HFFc6 (cell line): ENCODE measurements at regions not wholly inside any gene's neighbourhood (a gene's known extent, or its start where the extent isn't known, plus 50 kb on each side); places are given as distances from the start of the nearest gene placed in this dataset.

Source experiments
- DNase-seq: peaks from one replicate; pipeline ENCODE4 v3.0.0-alpha.2; 2018
- H3K27ac Mint-ChIP-seq: 2 replicates; pipeline ENCODE4 v1.8.0; 2020; ENCODE audit warnings: mild to moderate bottlenecking, mixed read lengths
- H3K27me3 Mint-ChIP-seq: 2 replicates; pipeline ENCODE4 v1.8.0; 2021; ENCODE audit warnings: mild to moderate bottlenecking, moderate library complexity, mixed read lengths; ENCODE audit not compliant: insufficient read depth
- H3K36me3 Mint-ChIP-seq: 2 replicates; pipeline ENCODE4 v1.8.0; 2021; ENCODE audit warnings: low read depth, mixed read lengths
- H3K4me1 Mint-ChIP-seq: 2 replicates; pipeline ENCODE4 v1.8.0; 2020; ENCODE audit warnings: low read depth, mixed read lengths
- H3K4me3 Mint-ChIP-seq: 2 replicates; pipeline ENCODE4 v1.8.0; 2020; ENCODE audit warnings: mild to moderate bottlenecking, moderate library complexity, mixed read lengths
- H3K9me3 Mint-ChIP-seq: 2 replicates; pipeline ENCODE4 v1.8.0; 2020; ENCODE audit warnings: mild to moderate bottlenecking, mixed read lengths
- CTCF ChIP-seq: fragments of 200-600 bp; sonication (generic); IDR thresholded peaks from 2 replicates; pipeline ENCODE4 v1.5.0; 2021; ENCODE audit warnings: antibody characterized with exemption, mild to moderate bottlenecking

DNA sequence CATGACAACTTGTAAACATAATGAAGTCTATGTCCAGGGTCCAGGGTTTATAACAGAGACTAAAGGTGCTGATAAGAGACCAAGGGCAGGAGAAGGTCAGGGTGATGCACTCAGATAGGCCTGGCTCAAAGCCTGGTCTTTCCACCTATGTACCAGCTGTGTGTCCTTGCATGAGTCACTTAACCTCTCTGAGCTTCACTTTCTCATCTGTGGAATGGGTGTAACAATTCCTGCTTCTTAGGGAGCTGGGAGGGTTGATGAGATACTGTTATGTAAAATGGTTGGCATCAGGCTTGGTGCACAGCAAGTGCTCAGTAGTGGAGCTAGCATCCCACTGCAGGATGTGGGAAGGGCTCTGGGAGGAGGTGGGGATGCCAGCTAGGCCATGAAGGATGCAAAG, 143.7 kb upstream of the CSF3R start:
- Mint-ChIP-seq H3K4me1 (no peaks in the 10 kb centered on the region), H3K27me3 (peaks cover 13% of the 10 kb centered on the region), H3K9me3 (no peaks in the 10 kb centered on the region), H3K36me3 (no peaks in the 10 kb centered on the region), H3K27ac (no peak overlapping the region), H3K4me3 (no peak overlapping the region)
- no peak for DNase-seq
- no peak for TF ChIP-seq CTCF

DNA sequence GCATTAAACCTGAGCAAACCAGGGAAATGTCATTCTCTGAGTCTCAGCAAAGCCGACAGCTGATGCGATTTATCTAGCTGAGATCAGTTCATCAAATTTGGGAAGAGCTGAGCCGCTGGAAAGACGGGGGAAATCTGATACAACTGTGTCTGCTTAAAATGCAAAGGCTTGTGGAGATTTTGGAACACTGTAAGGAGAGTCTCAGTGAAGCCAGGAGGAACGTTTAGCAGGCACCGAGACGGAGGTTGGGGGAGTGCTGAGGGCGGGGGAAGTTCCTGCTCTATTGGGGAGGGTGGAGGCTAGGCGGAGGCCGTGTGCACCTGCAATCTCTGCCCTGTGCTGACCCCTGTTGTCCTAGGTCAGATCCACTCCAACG, 143.2 kb upstream of the CSF3R start:
- H3K36me3 Mint-ChIP-seq: no peaks in the 10 kb centered on the region
- no peak for DNase-seq
- no peak overlapping the region for H3K4me3 Mint-ChIP-seq
- peaks cover 11% of the 10 kb centered on the region for H3K27me3 Mint-ChIP-seq
- no peak for TF ChIP-seq CTCF
- no peak overlapping the region for H3K27ac Mint-ChIP-seq
- no peaks in the 10 kb centered on the region for H3K4me1 Mint-ChIP-seq
- no peaks in the 10 kb centered on the region for H3K9me3 Mint-ChIP-seq

GRCh38 chr1:36625253-36625934, 142.7 kb upstream of the CSF3R start:
- DNase-seq: no peak
- Mint-ChIP-seq H3K27me3 (peaks cover 11% of the 10 kb centered on the region), H3K9me3 (no peaks in the 10 kb centered on the region), H3K4me1 (no peaks in the 10 kb centered on the region), H3K36me3 (no peaks in the 10 kb centered on the region), H3K4me3 (no peak overlapping the region), H3K27ac (no peak overlapping the region)
- TF ChIP-seq CTCF: no peak

- Mint-ChIP-seq H3K9me3 (no peaks in the 10 kb centered on the region), H3K4me1 (no peaks in the 10 kb centered on the region), H3K27me3 (peaks cover 11% of the 10 kb centered on the region), H3K4me3 (no peak overlapping the region), H3K36me3 (no peaks in the 10 kb centered on the region), H3K27ac (no peak overlapping the region)
- DNase-seq: no peak
- TF ChIP-seq CTCF: no peak
Observed at GRCh38 chr1:36624466-36624865, 141.8 kb upstream of the CSF3R start.

DNA sequence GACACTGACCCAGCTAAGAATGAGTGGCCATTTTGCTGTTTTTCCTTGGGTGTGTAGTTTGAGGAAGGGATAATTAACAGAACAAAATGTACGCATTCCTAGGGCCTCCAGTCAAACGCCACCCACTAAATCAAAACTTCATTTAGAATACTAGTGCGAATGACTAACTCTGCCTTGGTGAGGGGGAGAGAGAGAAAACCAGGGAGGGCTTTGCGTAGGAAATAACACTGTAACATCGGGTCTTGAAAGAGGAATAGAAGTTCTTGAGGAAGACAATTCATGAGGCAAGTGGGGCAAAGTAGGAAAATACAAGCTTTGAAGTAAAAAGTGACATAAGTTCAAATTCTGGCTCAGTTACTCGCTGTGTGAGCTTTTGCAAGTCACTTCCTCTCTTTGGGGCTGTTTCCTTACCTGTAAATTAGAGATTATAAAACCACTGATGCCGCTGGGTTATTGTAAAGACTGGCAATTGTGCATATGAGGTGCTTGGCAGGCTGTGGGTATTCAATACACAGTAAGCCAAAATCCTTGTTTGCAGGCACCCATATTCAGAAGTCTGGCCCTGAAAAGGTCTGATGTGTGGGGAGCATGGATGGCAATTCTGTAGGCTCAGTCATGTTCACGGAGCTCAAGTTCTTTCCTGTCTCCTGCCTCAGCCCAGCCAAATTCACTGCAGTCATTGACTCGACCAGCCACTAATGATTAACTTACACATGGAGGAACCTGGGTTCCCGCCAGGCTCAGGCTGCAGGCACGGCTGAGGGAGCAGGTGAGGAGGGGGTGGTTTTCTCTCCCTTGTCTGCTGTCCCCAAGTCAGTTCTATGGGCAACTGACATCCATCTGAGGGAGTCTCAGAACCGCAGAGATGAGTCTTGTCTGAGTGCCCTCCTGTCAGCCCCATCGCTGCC, 140.3 kb upstream of the CSF3R start:
- TF ChIP-seq CTCF: no peak
- Mint-ChIP-seq H3K4me1 (no peaks in the 10 kb centered on the region), H3K27me3 (peaks cover 11% of the 10 kb centered on the region), H3K27ac (no peak overlapping the region), H3K36me3 (no peaks in the 10 kb centered on the region), H3K4me3 (no peak overlapping the region), H3K9me3 (no peaks in the 10 kb centered on the region)
- DNase-seq: no peak
